Endodermal cell (in vitro differentiated cells): ENCODE measurements at regions not wholly inside any gene's neighbourhood (a gene's known extent, or its start where the extent isn't known, plus 50 kb on each side); places are given as distances from the start of the nearest gene placed in this dataset.

Experiments
- DNase-seq: peaks from one replicate; pipeline ENCODE4 v3.0.0-alpha.2; 2017
- H3K27ac ChIP-seq: 2 replicates; pipeline ENCODE4 v1.5.1; 2013; ENCODE audit warnings: mild to moderate bottlenecking, low read depth, low read length, moderate library complexity
- H3K27me3 ChIP-seq: 2 replicates; pipeline ENCODE4 v1.6.1; 2013; ENCODE audit warnings: mild to moderate bottlenecking, low read length, moderate library complexity; ENCODE audit not compliant: insufficient read depth, control insufficient read depth, poor library complexity, severe bottlenecking
- H3K36me3 ChIP-seq: 2 replicates; pipeline ENCODE4 v1.7.0; 2013; ENCODE audit warnings: mild to moderate bottlenecking, low read length, moderate library complexity; ENCODE audit not compliant: control insufficient read depth, insufficient read depth
- H3K4me1 ChIP-seq: one replicate; pipeline ENCODE4 v1.7.0; 2013; ENCODE audit warnings: low read length; ENCODE audit not compliant: control insufficient read depth, insufficient read depth
- H3K4me3 ChIP-seq: 2 replicates; pipeline ENCODE4 v1.5.1; 2013; ENCODE audit warnings: mild to moderate bottlenecking, low read length, moderate library complexity
- H3K9ac ChIP-seq: 2 replicates; pipeline ENCODE4 v1.6.1; 2013; ENCODE audit warnings: mild to moderate bottlenecking, low read length, moderate library complexity; ENCODE audit not compliant: poor library complexity, severe bottlenecking; ENCODE audit errors: extremely low read depth
- H3K9me3 ChIP-seq: 2 replicates; pipeline ENCODE4 v1.6.1; 2013; ENCODE audit warnings: mild to moderate bottlenecking, low read length, moderate library complexity; ENCODE audit not compliant: control insufficient read depth
- H3K27ac Mint-ChIP-seq: 2 replicates; pipeline ENCODE4 v1.8.0; 2020; ENCODE audit warnings: mixed read lengths
- H3K27me3 Mint-ChIP-seq: 2 replicates; pipeline ENCODE4 v1.8.0; 2021; ENCODE audit warnings: mild to moderate bottlenecking, mixed read lengths; ENCODE audit not compliant: insufficient read depth
- H3K36me3 Mint-ChIP-seq: 2 replicates; pipeline ENCODE4 v1.8.0; 2020; ENCODE audit warnings: low read depth, mixed read lengths
- H3K4me1 Mint-ChIP-seq: 2 replicates; pipeline ENCODE4 v1.8.0; 2020; ENCODE audit warnings: mixed read lengths
- H3K4me3 Mint-ChIP-seq: 2 replicates; pipeline ENCODE4 v1.8.0; 2020; ENCODE audit warnings: mild to moderate bottlenecking, moderate library complexity, mixed read lengths
- H3K9me3 Mint-ChIP-seq: 2 replicates; pipeline ENCODE4 v1.8.0; 2020; ENCODE audit warnings: mild to moderate bottlenecking, mixed read lengths
- WGBS, 2 experiments: methylation state at CpG; one replicate each; pipeline versions ENCODE4 v1.1.5 to v1.1.7; 2013; ENCODE audit warnings: missing lambda C conversion rate in 2 of 2, mixed read lengths in 1 of 2; ENCODE audit not compliant: insufficient coverage in 1 of 2, insufficient read length in 1 of 2; 5-methylcytosine and 5-hydroxymethylcytosine counted together
- TF ChIP-seq, protein P1 (sequence below): fragments of 200-600 bp; sonication (generic); conservative IDR thresholded peaks from 2 replicates; pipeline ENCODE4 v1.5.0; 2021; ENCODE audit warnings: antibody characterized with exemption, mild to moderate bottlenecking

DNA sequence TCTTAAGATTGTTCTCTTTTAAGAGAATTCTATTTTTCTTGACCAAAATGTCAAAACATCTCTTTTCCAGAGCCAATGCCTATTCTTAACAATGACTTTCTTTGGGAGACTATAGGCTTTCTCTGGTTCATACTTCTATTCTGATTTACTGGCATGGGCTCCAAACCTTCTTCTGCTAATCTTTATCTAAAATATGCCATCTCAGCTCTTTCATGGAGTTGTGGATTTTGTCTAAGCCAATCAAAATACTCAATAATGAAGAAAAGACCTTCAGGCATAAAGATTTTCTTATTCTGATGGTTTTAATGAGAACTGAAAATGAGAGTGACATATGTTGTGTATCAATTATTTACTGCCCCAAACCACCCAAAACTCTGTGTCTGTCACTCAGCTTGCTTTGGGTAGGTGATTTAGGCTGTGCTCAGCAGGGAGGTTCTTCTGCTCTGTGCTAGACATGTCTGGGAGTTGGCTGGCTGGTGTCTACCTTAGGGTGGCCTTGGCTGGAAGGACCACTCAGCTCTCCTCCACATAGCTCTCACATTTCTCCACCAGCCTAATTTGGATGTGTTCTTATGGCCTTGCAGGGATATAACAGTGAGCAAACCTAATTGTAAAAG lies 270.8 kb downstream of the PRDM2 start:
- Mint-ChIP-seq H3K36me3 (no peaks in the 10 kb centered on the region), H3K4me3 (no peak overlapping the region), H3K27me3 (peaks cover 30% of the 10 kb centered on the region), H3K27ac (no peak overlapping the region), H3K9me3 (peaks cover 10% of the 10 kb centered on the region), H3K4me1 (no peaks in the 10 kb centered on the region)
- TF ChIP-seq, protein P1, sequence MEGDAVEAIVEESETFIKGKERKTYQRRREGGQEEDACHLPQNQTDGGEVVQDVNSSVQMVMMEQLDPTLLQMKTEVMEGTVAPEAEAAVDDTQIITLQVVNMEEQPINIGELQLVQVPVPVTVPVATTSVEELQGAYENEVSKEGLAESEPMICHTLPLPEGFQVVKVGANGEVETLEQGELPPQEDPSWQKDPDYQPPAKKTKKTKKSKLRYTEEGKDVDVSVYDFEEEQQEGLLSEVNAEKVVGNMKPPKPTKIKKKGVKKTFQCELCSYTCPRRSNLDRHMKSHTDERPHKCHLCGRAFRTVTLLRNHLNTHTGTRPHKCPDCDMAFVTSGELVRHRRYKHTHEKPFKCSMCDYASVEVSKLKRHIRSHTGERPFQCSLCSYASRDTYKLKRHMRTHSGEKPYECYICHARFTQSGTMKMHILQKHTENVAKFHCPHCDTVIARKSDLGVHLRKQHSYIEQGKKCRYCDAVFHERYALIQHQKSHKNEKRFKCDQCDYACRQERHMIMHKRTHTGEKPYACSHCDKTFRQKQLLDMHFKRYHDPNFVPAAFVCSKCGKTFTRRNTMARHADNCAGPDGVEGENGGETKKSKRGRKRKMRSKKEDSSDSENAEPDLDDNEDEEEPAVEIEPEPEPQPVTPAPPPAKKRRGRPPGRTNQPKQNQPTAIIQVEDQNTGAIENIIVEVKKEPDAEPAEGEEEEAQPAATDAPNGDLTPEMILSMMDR = no peak
- no peaks in the 10 kb centered on the region for H3K4me1 ChIP-seq
- H3K27me3 ChIP-seq = peaks cover 16% of the 10 kb centered on the region
- no peak for DNase-seq
- H3K27ac ChIP-seq = no peak overlapping the region
- H3K4me3 ChIP-seq = no peak overlapping the region
- H3K36me3 ChIP-seq = no peaks in the 10 kb centered on the region
- peaks cover 12% of the 10 kb centered on the region for H3K9me3 ChIP-seq
- no peak overlapping the region for H3K9ac ChIP-seq

DNA sequence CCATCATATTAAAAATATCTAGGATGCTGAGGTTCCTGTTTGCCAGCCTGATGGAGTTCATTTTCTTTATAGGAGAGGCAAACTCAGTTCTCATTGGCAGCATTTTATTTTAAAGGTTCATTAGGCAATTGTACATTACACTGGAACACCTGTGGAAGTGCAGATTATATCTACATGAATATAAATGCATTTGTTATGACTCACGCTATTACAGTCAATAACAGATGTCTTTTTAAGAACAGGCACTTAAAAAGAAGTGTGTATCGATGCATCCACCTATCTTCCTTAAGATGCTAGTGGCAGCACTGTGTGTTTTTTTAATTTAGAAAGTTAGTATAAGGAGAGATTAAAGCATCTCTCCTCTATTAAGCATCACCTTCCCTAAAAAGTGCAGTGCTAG lies 276.5 kb downstream of the PRDM2 start:
- no peak overlapping the region for H3K4me3 ChIP-seq
- no peak overlapping the region for H3K9ac ChIP-seq
- Mint-ChIP-seq H3K9me3 (peaks cover 4% of the 10 kb centered on the region), H3K36me3 (no peaks in the 10 kb centered on the region), H3K4me3 (no peak overlapping the region), H3K27ac (no peak overlapping the region), H3K27me3 (peaks cover 23% of the 10 kb centered on the region), H3K4me1 (no peaks in the 10 kb centered on the region)
- no peaks in the 10 kb centered on the region for H3K4me1 ChIP-seq
- WGBS, 2 experiments = 90 to 100% methylated on average over 1 to 2 of the region's 2 CpGs
- no peak overlapping the region for H3K27ac ChIP-seq
- H3K9me3 ChIP-seq = no peaks in the 10 kb centered on the region
- TF ChIP-seq, protein P1 = no peak
- peaks cover 16% of the 10 kb centered on the region for H3K27me3 ChIP-seq
- no peak for DNase-seq
- H3K36me3 ChIP-seq = no peaks in the 10 kb centered on the region

DNA sequence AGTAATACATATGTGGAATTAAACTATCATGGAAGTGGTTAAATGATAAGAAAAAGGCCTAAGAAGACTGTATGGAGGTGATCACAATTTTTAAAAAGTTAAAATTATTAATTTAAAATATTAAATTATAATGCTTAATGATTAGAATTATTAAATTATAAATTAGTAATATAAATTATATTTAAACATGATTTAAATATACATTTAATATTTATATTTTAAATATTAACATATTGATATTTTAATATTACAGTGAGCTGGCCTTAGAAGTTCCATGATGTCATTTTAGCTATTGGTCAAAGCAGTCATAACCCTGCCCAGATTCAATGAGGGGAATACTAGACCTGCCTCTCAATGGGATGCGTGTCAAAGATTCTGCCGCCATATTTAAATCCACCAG lies 281.2 kb downstream of the PRDM2 start:
- H3K9me3 ChIP-seq = no peaks in the 10 kb centered on the region
- Mint-ChIP-seq H3K27ac (no peak overlapping the region), H3K36me3 (no peaks in the 10 kb centered on the region), H3K4me3 (no peak overlapping the region), H3K9me3 (peaks cover 16% of the 10 kb centered on the region), H3K4me1 (no peaks in the 10 kb centered on the region), H3K27me3 (peaks cover 4% of the 10 kb centered on the region)
- H3K4me1 ChIP-seq = no peaks in the 10 kb centered on the region
- no peak overlapping the region for H3K9ac ChIP-seq
- TF ChIP-seq, protein P1 = no peak
- H3K27me3 ChIP-seq = no peaks in the 10 kb centered on the region
- 94% methylated on average over 2 of the region's 2 CpGs; no CpG with 5 or more reads in 1 of the 2 experiments for WGBS, 2 experiments
- no peak for DNase-seq
- no peak overlapping the region for H3K4me3 ChIP-seq
- no peak overlapping the region for H3K27ac ChIP-seq
- no peaks in the 10 kb centered on the region for H3K36me3 ChIP-seq
